ENCODE measurements at regions not wholly inside any gene's neighbourhood (a gene's known extent, or its start where the extent isn't known, plus 50 kb on each side); places are given as distances from the start of the nearest gene placed in this dataset. TPM values are rescaled to one million over a fixed set of nuclear protein-coding genes. Genes with fewer than 3 reads are reported as not detected.

GRCh38 chr14:101504096-101504948, 57.0 kb upstream of the DIO3 start:
- DNase-seq = no peak

- no peak for DNase-seq
These were observed 55.9 kb upstream of the DIO3 start for GRCh38 chr14:101505236-101505970.

GRCh38 chr14:101506211-101506925, 54.9 kb upstream of the DIO3 start:
- no peak for DNase-seq

- peak; percentile 43 for DNase-seq
These were observed 54.1 kb upstream of the DIO3 start for GRCh38 chr14:101506926-101507835.

DNA sequence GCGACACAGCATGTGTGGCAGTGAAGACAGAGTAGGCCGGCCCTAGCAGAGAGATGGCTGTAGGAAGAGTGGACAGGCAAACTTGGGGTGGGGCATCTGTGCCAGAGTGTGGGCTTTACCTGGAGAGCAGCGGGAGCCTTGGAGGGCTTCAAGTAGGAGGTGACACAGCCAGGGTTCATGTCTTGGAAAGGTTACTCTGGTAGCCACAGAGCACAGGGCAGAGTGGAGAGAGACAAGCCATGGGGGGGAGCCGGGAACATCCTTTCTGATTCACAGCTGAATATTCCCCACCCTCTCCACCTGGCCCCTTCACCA, 53.5 kb upstream of the DIO3 start:
- DNase-seq = no peak

- no peak for DNase-seq
These were observed 52.9 kb upstream of the DIO3 start for GRCh38 chr14:101508196-101508947.

DNA sequence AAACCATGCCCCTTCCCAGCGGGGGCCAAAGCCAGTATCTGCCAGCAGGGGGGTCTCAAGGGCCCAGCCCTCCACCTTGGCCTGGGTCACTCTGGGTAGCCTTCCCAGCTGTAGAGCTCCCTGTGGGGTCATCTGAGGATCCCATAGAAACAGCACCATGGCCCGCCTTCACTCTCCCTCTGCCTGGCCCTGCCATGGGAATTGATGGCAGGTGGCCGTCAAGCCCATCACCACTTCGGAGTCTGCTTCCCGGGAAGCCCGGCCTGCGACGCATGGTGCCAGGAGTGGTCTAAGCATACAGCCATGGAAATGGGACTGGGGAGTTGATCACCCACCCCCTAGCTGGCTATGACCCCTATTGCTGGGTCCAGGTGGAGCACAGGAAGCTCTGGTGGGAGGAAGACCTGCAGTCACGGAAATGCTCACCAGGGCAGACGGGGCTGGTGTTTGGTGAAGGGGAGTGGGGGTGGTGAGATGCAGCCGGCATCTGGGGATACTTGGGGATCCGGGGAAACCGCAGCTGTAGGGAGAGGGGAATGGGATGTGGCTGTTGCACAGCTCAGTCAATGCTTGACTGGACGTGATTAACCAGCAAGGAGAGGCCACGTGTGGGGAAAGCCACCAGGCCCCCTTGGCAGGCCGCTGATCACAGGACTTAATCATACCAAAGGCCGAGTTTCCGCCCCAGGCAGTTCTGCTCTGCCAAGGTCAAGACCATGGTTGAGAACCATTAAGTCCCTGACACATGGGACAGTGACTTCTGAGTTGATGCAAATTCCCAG, 52.2 kb upstream of the DIO3 start:
- no peak for DNase-seq

- no peak for DNase-seq
These were observed 51.4 kb upstream of the DIO3 start for GRCh38 chr14:101509730-101510371.

DNA sequence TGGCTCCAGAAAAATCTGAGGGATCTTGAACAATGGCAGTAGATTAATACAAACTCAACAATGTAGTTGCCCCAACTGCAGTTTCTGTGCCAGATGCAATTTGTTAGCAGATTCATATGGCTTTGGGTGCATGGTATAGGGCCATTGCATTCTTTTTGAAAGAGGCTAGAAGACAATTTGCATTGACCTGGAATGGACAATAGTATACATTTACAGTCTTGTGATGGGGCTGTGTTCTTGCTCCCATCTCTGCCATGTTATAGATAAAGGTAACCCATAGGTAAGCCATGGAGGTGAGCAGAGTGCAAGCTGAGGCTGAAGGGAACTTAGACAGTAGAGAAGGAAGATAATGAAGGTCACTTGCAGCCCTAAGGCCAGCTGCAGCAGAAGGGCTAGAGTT, 50.1 kb upstream of the DIO3 start:
- DNase-seq = no peak

Small RNA genes in the stretch of these regions (small RNA-seq; reads per million reads assigned to genes)
- gene MIR1185-1 (ENCODE audit: low replicate concordance) = 18.0 reads per million, percentile 94 among the genes with 10 or more reads in this experiment
- gene MIR1185-2 (ENCODE audit: low replicate concordance) = 3.5 reads per million, percentile 91 among the genes with 10 or more reads in this experiment
- gene MIR1193 (ENCODE audit: low replicate concordance) = 0.48 reads per million, percentile 72 among the genes with 10 or more reads in this experiment
- gene MIR1197 (ENCODE audit: low replicate concordance) = 23.2 reads per million, percentile 95 among the genes with 10 or more reads in this experiment
- gene MIR134 (ENCODE audit: low replicate concordance) = 114 reads per million, percentile 97 among the genes with 10 or more reads in this experiment
- gene MIR154 (ENCODE audit: low replicate concordance) = 81.5 reads per million, percentile 96 among the genes with 10 or more reads in this experiment
- 609 reads per million, percentile 98 among the genes with 10 or more reads in this experiment for gene MIR299 (ENCODE audit: low replicate concordance)
- gene MIR300 (ENCODE audit: low replicate concordance) = not detected
- gene MIR323A (ENCODE audit: low replicate concordance) = 114 reads per million, percentile 97 among the genes with 10 or more reads in this experiment
- 6.7 reads per million, percentile 93 among the genes with 10 or more reads in this experiment for gene MIR323B (ENCODE audit: low replicate concordance)
- not detected for gene MIR329-1 (ENCODE audit: low replicate concordance)
- gene MIR329-2 (ENCODE audit: low replicate concordance) = 0.08 reads per million
- gene MIR369 (ENCODE audit: low replicate concordance) = 1,505 reads per million, percentile 99 among the genes with 10 or more reads in this experiment
- 262 reads per million, percentile 98 among the genes with 10 or more reads in this experiment for gene MIR377 (ENCODE audit: low replicate concordance)
- 345 reads per million, percentile 98 among the genes with 10 or more reads in this experiment for gene MIR379 (ENCODE audit: low replicate concordance)
- 42.1 reads per million, percentile 96 among the genes with 10 or more reads in this experiment for gene MIR380 (ENCODE audit: low replicate concordance)
- 13,785 reads per million, percentile 100 among the genes with 10 or more reads in this experiment for gene MIR381 (ENCODE audit: low replicate concordance)
- gene MIR409 (ENCODE audit: low replicate concordance) = 4,238 reads per million, percentile 99 among the genes with 10 or more reads in this experiment
- 19,267 reads per million, percentile 100 among the genes with 10 or more reads in this experiment for gene MIR411 (ENCODE audit: low replicate concordance)
- 180 reads per million, percentile 97 among the genes with 10 or more reads in this experiment for gene MIR412 (ENCODE audit: low replicate concordance)
- 43.8 reads per million, percentile 96 among the genes with 10 or more reads in this experiment for gene MIR485 (ENCODE audit: low replicate concordance)
- 380 reads per million, percentile 98 among the genes with 10 or more reads in this experiment for gene MIR487A (ENCODE audit: low replicate concordance)
- 2,499 reads per million, percentile 99 among the genes with 10 or more reads in this experiment for gene MIR487B (ENCODE audit: low replicate concordance)
- 112 reads per million, percentile 97 among the genes with 10 or more reads in this experiment for gene MIR494 (ENCODE audit: low replicate concordance)
- gene MIR495 (ENCODE audit: low replicate concordance) = 488 reads per million, percentile 98 among the genes with 10 or more reads in this experiment
- gene MIR496 (ENCODE audit: low replicate concordance) = 37.8 reads per million, percentile 95 among the genes with 10 or more reads in this experiment
- 138 reads per million, percentile 97 among the genes with 10 or more reads in this experiment for gene MIR539 (ENCODE audit: low replicate concordance)
- gene MIR541 (ENCODE audit: low replicate concordance) = 55.8 reads per million, percentile 96 among the genes with 10 or more reads in this experiment
- gene MIR543 (ENCODE audit: low replicate concordance) = 904 reads per million, percentile 98 among the genes with 10 or more reads in this experiment
- 0.18 reads per million, percentile 16 among the genes with 10 or more reads in this experiment for gene MIR544A (ENCODE audit: low replicate concordance)
- gene MIR654 (ENCODE audit: low replicate concordance) = 7,152 reads per million, percentile 100 among the genes with 10 or more reads in this experiment
- 59.5 reads per million, percentile 96 among the genes with 10 or more reads in this experiment for gene MIR655 (ENCODE audit: low replicate concordance)
- 34.0 reads per million, percentile 95 among the genes with 10 or more reads in this experiment for gene MIR656 (ENCODE audit: low replicate concordance)
- 36.7 reads per million, percentile 95 among the genes with 10 or more reads in this experiment for gene MIR668 (ENCODE audit: low replicate concordance)
- 57.9 reads per million, percentile 96 among the genes with 10 or more reads in this experiment for gene MIR758 (ENCODE audit: low replicate concordance)
- gene MIR889 (ENCODE audit: low replicate concordance) = 1,450 reads per million, percentile 99 among the genes with 10 or more reads in this experiment
- not detected for gene RF00012 (ENCODE audit: low replicate concordance)
- not detected for gene RF00181 (ENCODE audit: low replicate concordance)
- gene SNORD114-10 (ENCODE audit: low replicate concordance) = 27.2 reads per million, percentile 95 among the genes with 10 or more reads in this experiment
- 16.7 reads per million, percentile 94 among the genes with 10 or more reads in this experiment for gene SNORD114-11 (ENCODE audit: low replicate concordance)
- 129,388 reads per million, percentile 100 among the genes with 10 or more reads in this experiment for gene SNORD114-12 (ENCODE audit: low replicate concordance)
- gene SNORD114-13 (ENCODE audit: low replicate concordance) = 58.3 reads per million, percentile 96 among the genes with 10 or more reads in this experiment
- gene SNORD114-14 (ENCODE audit: low replicate concordance) = 1,048 reads per million, percentile 99 among the genes with 10 or more reads in this experiment
- 298 reads per million, percentile 98 among the genes with 10 or more reads in this experiment for gene SNORD114-15 (ENCODE audit: low replicate concordance)
- gene SNORD114-16 (ENCODE audit: low replicate concordance) = 0.15 reads per million
- gene SNORD114-17 (ENCODE audit: low replicate concordance) = 1,006 reads per million, percentile 99 among the genes with 10 or more reads in this experiment
- 0.52 reads per million, percentile 74 among the genes with 10 or more reads in this experiment for gene SNORD114-18 (ENCODE audit: low replicate concordance)
- 2.0 reads per million, percentile 90 among the genes with 10 or more reads in this experiment for gene SNORD114-19 (ENCODE audit: low replicate concordance)
- gene SNORD114-20 (ENCODE audit: low replicate concordance) = 14,762 reads per million, percentile 100 among the genes with 10 or more reads in this experiment
- gene SNORD114-21 (ENCODE audit: low replicate concordance) = 1,528 reads per million, percentile 99 among the genes with 10 or more reads in this experiment
- gene SNORD114-22 (ENCODE audit: low replicate concordance) = 22,474 reads per million, percentile 100 among the genes with 10 or more reads in this experiment
- gene SNORD114-23 (ENCODE audit: low replicate concordance) = 1,661 reads per million, percentile 99 among the genes with 10 or more reads in this experiment
- 84.6 reads per million, percentile 96 among the genes with 10 or more reads in this experiment for gene SNORD114-24 (ENCODE audit: low replicate concordance)
- gene SNORD114-25 (ENCODE audit: low replicate concordance) = 8,005 reads per million, percentile 100 among the genes with 10 or more reads in this experiment
- not detected for gene SNORD114-26 (ENCODE audit: low replicate concordance)
- not detected for gene SNORD114-27 (ENCODE audit: low replicate concordance)
- 4,599 reads per million, percentile 99 among the genes with 10 or more reads in this experiment for gene SNORD114-28 (ENCODE audit: low replicate concordance)
- 6.0 reads per million, percentile 92 among the genes with 10 or more reads in this experiment for gene SNORD114-29 (ENCODE audit: low replicate concordance)
- gene SNORD114-30 (ENCODE audit: low replicate concordance) = not detected
- gene SNORD114-31 (ENCODE audit: low replicate concordance) = 0.94 reads per million, percentile 84 among the genes with 10 or more reads in this experiment
- 9.4 reads per million, percentile 93 among the genes with 10 or more reads in this experiment for gene SNORD114-5 (ENCODE audit: low replicate concordance)
- gene SNORD114-6 (ENCODE audit: low replicate concordance) = 0.44 reads per million, percentile 69 among the genes with 10 or more reads in this experiment
- gene SNORD114-7 (ENCODE audit: low replicate concordance) = 0.13 reads per million
- gene SNORD114-9 (ENCODE audit: low replicate concordance) = 4,635 reads per million, percentile 99 among the genes with 10 or more reads in this experiment

All from tongue (tissue), 2 donors.